ENCODE measurements at regions not wholly inside any gene's neighbourhood (a gene's known extent, or its start where the extent isn't known, plus 50 kb on each side); places are given as distances from the start of the nearest gene placed in this dataset.

DNA sequence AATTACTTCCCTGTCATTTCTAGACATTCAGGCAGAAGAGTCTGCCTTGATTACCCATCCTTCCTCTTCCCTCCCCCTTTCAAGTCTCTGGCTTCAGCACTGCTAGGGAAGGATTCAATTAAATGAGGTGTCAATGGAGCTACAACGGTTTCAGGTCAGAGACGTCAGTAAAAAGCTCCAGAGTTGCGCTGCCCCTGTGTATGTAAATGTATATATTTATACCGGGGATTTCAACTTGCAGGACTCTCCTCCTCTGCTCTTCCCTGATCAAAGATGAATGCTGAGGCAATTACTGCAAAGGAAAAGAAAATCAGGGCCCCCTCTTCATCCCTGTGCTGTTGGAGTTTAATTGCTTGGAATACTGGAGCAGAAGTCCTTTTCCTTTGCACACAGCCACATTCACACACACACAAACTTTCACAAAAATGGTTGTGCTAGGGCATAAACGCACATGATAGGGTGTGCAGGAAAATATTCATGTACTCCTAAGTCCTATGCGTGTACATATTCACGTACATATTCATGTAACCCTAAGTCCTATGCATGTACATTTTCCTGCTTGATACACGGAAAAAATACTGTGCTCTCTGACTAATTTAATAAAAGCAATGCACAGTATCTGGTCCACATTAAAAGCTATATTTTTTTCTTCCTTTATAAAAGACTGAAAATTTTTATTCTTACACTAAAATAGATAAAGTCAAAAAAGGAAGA, 129.7 kb upstream of the PMFBP1 start:
- Histone ChIP-seq H3K79me2 (ENCODE audit: control insufficient read depth, insufficient read depth, low read length) (no peaks in the 10 kb centered on the region), H3K4me2 (ENCODE audit: extremely low read depth, insufficient read depth, low read length) (no peak overlapping the region), H3K4me1 (ENCODE audit: control insufficient read depth, extremely low read depth, insufficient read depth, low read length) (no peaks in the 10 kb centered on the region), H3K36me3 (ENCODE audit: control insufficient read depth, insufficient read depth, low read length) (no peaks in the 10 kb centered on the region), H3K27me3 (ENCODE audit: control insufficient read depth, insufficient read depth, low read length) (no peaks in the 10 kb centered on the region), H3K27ac (ENCODE audit: insufficient read depth, low read length) (no peak overlapping the region), H3K9ac (ENCODE audit: insufficient read depth, low read length) (no peak overlapping the region), H3K4me3 (replicated peaks in 1 of 4; ENCODE audit: control extremely low read depth in 1 of 4, insufficient read depth in 1 of 4, low read depth in 3 of 4, low read length in 4 of 4) (no peak overlapping the region), H4K20me1 (ENCODE audit: control insufficient read depth, extremely low read depth, insufficient read depth, low read length) (no peaks in the 10 kb centered on the region), H2AFZ (ENCODE audit: low read length) (no peak overlapping the region), H3K9me3 (ENCODE audit: control insufficient read depth, insufficient read depth, low read depth, low read length) (no peaks in the 10 kb centered on the region)
- TF ChIP-seq CTCF (conservative IDR thresholded peaks at IDR 0.05 in 1 of 2, IDR thresholded peaks at IDR 0.05 in 1 of 2; ENCODE audit: low read depth in 1 of 2, low read length in 2 of 2) (no peak), EZH2 (IDR thresholded peaks at IDR 0.05; ENCODE audit: low read length, missing control alignments) (no peak)
- DNase-seq (ENCODE audit: low read depth in 2 of 2) = no peak

DNA sequence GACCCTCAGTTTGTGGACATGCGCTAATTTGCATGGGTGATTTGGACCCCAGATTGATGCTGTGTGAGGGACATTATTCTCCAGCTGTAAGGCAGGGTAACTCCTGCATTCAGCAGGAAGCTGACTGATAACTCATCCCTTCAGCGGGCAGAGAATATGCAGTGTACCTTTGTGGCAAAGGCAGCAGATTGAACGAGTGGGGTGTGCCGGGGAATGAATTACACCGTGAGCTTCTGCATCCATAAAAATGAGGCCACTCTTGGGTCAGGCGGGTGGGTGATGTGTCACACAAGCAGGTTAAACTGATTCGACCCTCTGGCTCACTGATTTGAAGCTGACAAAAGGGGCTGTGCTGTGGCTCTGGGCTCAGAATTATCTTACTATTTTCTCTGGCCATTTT, 128.9 kb upstream of the PMFBP1 start:
- no peak overlapping the region for H2AFZ ChIP-seq (ENCODE audit: low read length)

GRCh38 chr16:72299684-72300243, 127.8 kb upstream of the PMFBP1 start:
- no peak for DNase-seq (ENCODE audit: low read depth in 2 of 2)
- Histone ChIP-seq H2AFZ (ENCODE audit: low read length) (no peak overlapping the region), H3K4me1 (ENCODE audit: control insufficient read depth, extremely low read depth, insufficient read depth, low read length) (no peaks in the 10 kb centered on the region), H3K27me3 (ENCODE audit: control insufficient read depth, insufficient read depth, low read length) (no peaks in the 10 kb centered on the region), H3K36me3 (ENCODE audit: control insufficient read depth, insufficient read depth, low read length) (no peaks in the 10 kb centered on the region), H3K9me3 (ENCODE audit: control insufficient read depth, insufficient read depth, low read depth, low read length) (no peaks in the 10 kb centered on the region), H4K20me1 (ENCODE audit: control insufficient read depth, extremely low read depth, insufficient read depth, low read length) (no peaks in the 10 kb centered on the region), H3K79me2 (ENCODE audit: control insufficient read depth, insufficient read depth, low read length) (no peaks in the 10 kb centered on the region), H3K4me2 (ENCODE audit: extremely low read depth, insufficient read depth, low read length) (no peak overlapping the region), H3K4me3 (replicated peaks in 1 of 4; ENCODE audit: control extremely low read depth in 1 of 4, insufficient read depth in 1 of 4, low read depth in 3 of 4, low read length in 4 of 4) (no peak overlapping the region), H3K9ac (ENCODE audit: insufficient read depth, low read length) (no peak overlapping the region), H3K27ac (ENCODE audit: insufficient read depth, low read length) (no peak overlapping the region)
- TF ChIP-seq EZH2 (IDR thresholded peaks at IDR 0.05; ENCODE audit: low read length, missing control alignments) = no peak
- TF ChIP-seq CTCF (conservative IDR thresholded peaks at IDR 0.05 in 1 of 2, IDR thresholded peaks at IDR 0.05 in 1 of 2; ENCODE audit: low read depth in 1 of 2, low read length in 2 of 2) = no peak

More for the DNA sequence above, 128.9 kb upstream of the PMFBP1 start:
- Histone ChIP-seq H3K9ac (ENCODE audit: insufficient read depth, low read length) (no peak overlapping the region), H3K79me2 (ENCODE audit: control insufficient read depth, insufficient read depth, low read length) (no peaks in the 10 kb centered on the region), H3K4me1 (ENCODE audit: control insufficient read depth, extremely low read depth, insufficient read depth, low read length) (no peaks in the 10 kb centered on the region), H3K27ac (ENCODE audit: insufficient read depth, low read length) (no peak overlapping the region), H3K9me3 (ENCODE audit: control insufficient read depth, insufficient read depth, low read depth, low read length) (no peaks in the 10 kb centered on the region), H3K4me2 (ENCODE audit: extremely low read depth, insufficient read depth, low read length) (no peak overlapping the region), H3K4me3 (replicated peaks in 1 of 4; ENCODE audit: control extremely low read depth in 1 of 4, insufficient read depth in 1 of 4, low read depth in 3 of 4, low read length in 4 of 4) (no peak overlapping the region), H3K36me3 (ENCODE audit: control insufficient read depth, insufficient read depth, low read length) (no peaks in the 10 kb centered on the region), H4K20me1 (ENCODE audit: control insufficient read depth, extremely low read depth, insufficient read depth, low read length) (no peaks in the 10 kb centered on the region), H3K27me3 (ENCODE audit: control insufficient read depth, insufficient read depth, low read length) (no peaks in the 10 kb centered on the region)
- no peak for DNase-seq (ENCODE audit: low read depth in 2 of 2)
- TF ChIP-seq CTCF (conservative IDR thresholded peaks at IDR 0.05 in 1 of 2, IDR thresholded peaks at IDR 0.05 in 1 of 2; ENCODE audit: low read depth in 1 of 2, low read length in 2 of 2) = no peak
- TF ChIP-seq EZH2 (IDR thresholded peaks at IDR 0.05; ENCODE audit: low read length, missing control alignments) = no peak

All from fibroblast of lung (primary cell).